KOPT-K1 (cell line): ENCODE measurements at regions not wholly inside any gene's neighbourhood (a gene's known extent, or its start where the extent isn't known, plus 50 kb on each side); places are given as distances from the start of the nearest gene placed in this dataset.

Experiments used
- H3K27ac ChIP-seq: fragments of 200-600 bp; sonication (generic); 2 replicates; pipeline ENCODE4 v1.5.1; 2016; ENCODE audit warnings: antibody characterized with exemption, mild to moderate bottlenecking, low read depth, low read length; ENCODE audit not compliant: poor library complexity, severe bottlenecking
- H3K36me3 ChIP-seq: fragments of 200-600 bp; sonication (generic); 2 replicates; pipeline ENCODE4 v1.5.1; 2017; ENCODE audit warnings: antibody characterized with exemption, mild to moderate bottlenecking, low read length, moderate library complexity; ENCODE audit not compliant: insufficient read depth
- H3K9me3 ChIP-seq: fragments of 200-600 bp; sonication (generic); 2 replicates; pipeline ENCODE4 v1.5.1; 2017; ENCODE audit warnings: antibody characterized with exemption, low read length, mild to moderate bottlenecking; ENCODE audit not compliant: insufficient read depth, poor library complexity, severe bottlenecking

DNA sequence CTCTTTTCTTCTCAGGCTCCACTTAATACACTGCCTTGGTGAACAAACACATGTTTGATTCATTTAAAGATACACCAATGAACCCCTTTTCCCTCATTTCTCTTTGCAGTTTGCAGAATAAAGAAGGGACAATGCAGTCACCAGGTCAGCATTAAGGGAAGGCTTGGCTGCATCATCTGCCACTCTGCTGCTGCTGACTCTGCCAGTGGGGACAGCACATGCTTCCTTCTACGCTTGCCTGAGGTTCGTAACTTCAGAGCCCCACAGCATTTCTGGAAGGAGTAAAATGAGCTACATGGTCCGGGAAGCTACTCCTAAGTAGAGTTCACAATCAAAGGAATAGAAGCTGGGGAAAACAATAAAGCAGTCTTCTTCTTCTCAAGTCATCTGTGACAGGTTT lies 178.9 kb upstream of the GATB start:
- H3K36me3 ChIP-seq: no peaks in the 10 kb centered on the region
- peak overlapping the region; percentile 55 for H3K27ac ChIP-seq
- peaks cover 20% of the 10 kb centered on the region for H3K9me3 ChIP-seq

DNA sequence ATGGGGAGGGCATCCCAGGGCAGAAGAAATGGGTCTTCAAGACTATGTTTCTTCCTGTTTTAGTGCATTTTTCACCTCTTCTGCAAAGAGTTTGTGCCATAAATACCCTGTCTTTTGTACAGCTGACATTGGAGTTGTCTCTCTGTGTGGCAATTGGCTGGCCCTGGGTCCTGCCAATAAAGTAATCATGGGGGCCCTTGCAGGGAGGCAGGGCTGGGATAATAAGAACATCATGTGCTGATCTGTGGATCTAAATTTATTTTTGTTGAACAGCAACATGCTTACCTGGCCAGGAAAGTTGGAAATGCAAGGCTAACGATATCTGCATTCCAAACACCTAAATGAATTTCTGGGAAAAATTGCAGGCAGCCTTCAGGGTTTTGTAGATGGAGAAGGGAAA lies 174.6 kb upstream of the GATB start:
- Histone ChIP-seq H3K36me3 (no peaks in the 10 kb centered on the region), H3K27ac (no peak overlapping the region), H3K9me3 (no peaks in the 10 kb centered on the region)

DNA sequence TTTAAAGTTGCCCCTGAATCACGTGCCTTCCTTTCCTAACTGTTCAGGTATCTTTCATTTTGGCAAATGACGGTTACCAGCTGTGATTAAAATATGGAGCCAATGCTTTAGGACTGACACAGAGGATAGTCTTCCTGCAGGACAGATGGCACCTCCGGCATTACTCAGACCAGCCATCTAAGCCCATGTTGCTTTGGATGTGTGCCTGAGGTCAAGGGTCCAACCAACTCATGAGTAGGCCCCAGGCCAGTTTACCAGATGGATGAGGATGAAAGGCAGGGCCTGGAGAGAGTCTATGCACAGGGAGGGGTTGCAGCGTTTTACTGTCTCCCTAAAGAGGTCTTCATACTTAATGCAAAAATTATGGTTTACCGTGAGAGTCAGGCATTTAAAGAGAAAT lies 174.0 kb upstream of the GATB start:
- no peak overlapping the region for H3K27ac ChIP-seq
- no peaks in the 10 kb centered on the region for H3K36me3 ChIP-seq
- H3K9me3 ChIP-seq: no peaks in the 10 kb centered on the region

DNA sequence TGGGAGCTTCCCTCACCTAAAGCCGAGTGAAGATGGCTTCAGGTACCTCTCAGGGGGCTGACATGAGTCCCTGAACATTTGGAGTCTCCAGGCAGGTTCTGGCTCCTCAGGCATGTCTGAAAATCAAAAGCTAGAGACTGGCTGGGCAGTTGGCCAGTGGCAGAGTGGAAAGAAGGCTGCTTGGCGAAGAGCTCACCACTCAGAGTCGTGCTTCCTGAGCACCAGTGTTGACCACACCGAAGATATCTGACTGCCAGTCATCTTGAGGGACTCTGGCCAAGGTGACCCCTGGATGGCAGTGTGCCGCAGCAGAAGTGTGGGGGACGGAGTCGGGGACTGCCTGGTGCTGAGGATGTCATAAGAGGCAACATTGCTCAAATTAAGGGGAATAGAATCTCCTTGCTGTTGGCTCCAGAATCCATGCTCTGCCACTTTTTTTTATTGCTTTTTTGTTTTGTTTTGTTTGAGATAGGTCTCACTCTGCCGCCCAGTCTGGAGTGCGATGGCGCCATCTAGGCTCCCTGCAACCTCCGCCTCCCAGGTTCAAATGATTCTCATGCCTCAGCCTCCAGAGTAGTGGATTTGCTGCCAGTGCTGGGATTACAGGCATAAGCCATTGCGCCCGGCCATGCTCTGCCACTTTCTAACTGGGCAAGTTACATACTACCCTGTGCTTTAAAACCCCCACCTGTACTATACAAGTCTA lies 172.5 kb upstream of the GATB start:
- Histone ChIP-seq H3K36me3 (no peaks in the 10 kb centered on the region), H3K9me3 (no peaks in the 10 kb centered on the region), H3K27ac (no peak overlapping the region)

DNA sequence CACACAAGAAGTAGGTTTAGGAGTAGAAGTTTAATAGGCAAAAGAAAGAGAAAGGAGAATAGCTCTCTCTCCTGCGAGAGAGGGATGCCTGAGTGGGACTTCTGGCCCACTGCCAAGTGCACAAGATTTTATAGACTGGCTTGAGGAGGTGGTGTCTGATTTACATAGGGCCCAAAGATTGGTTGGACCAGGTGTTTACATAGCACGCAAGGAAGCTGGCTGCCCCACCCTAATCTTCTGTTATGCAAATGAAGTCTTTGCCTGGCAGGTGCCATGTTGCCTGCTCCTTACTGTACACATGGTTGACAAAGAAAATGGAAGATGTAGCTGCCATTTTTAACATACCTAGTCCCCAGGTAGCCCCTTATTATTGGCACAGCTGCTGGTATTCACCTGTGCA lies 170.8 kb upstream of the GATB start:
- no peak overlapping the region for H3K27ac ChIP-seq
- no peaks in the 10 kb centered on the region for H3K36me3 ChIP-seq
- H3K9me3 ChIP-seq: no peaks in the 10 kb centered on the region

DNA sequence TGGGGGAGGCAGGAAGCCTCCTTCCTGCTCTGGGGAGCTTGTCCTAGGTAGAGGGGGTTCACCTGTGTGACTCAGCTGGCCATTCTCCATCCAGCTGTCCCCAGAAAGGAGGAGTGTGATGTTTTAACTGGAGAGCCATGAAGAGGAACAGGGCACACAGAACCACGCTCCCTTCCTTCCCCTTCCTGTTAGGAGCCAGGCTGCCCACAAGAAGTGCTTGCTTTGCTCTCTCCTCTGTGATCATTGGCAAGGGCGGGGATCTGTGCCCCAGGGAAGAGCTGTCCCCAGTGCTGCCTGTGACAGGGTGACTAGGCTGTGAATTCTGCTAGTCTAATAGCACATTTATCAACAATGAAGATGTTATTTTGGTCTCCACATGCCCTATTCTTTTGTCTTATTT lies 169.6 kb upstream of the GATB start:
- Histone ChIP-seq H3K27ac (no peak overlapping the region), H3K36me3 (no peaks in the 10 kb centered on the region), H3K9me3 (no peaks in the 10 kb centered on the region)

DNA sequence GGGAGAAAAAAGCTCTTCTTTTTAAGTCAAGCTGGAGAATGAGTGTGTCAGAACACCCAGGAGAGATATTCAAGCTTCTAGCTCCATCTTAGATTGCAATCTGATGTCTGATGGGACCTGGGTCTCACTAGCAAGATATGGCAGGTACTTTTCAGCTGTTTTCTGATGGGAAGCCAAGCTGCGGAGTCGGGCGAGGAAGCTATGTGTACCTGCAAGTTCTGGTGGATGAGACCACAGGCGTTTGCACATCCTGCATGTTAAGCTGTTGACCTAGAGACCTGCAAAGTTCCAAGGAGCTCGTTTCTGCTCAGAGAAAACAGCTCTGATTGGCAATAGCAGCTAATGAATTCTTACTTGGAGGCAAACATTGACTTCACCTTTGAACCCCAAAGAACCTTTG lies 167.3 kb upstream of the GATB start:
- Histone ChIP-seq H3K27ac (no peak overlapping the region), H3K36me3 (no peaks in the 10 kb centered on the region), H3K9me3 (no peaks in the 10 kb centered on the region)

DNA sequence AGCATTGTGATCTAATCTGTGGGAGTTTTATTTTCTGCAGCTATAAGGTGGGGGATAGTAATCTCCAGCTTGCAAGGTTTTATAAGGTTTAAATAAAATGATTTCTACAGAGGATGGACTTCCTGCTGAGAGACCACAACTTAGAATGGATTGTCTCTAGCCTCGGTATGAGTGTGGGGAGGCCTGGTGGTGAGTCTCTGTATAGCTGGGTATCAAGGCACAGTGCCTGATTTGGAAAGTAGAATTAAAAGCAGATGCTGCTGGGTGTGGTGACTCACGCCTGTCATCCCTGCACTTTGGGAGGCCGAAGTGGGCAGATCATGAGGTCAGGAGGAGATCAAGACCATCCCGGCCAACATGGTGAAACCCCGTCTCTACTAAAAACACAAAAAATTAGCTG lies 162.0 kb upstream of the GATB start:
- Histone ChIP-seq H3K27ac (no peak overlapping the region), H3K36me3 (no peaks in the 10 kb centered on the region)

DNA sequence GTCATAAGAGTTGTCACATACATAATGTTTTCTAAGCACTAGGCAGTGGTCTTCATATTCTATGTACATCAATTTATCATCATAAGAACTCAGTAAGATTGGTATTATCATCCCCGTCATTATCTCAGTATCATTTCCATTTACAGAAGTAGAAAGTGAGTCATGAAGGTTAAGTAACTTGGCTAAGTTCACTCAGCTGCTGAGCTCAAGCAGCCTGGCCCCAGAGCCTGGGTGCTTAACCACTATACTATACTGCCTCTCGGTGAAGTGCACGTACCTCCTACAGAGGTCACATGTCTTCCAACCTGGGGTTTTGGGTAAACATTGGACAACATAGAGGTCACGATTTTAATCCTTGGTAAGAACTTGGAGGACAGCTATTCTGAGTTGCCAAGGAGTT lies 161.5 kb upstream of the GATB start:
- no peaks in the 10 kb centered on the region for H3K36me3 ChIP-seq
- H3K27ac ChIP-seq: no peak overlapping the region
- H3K9me3 ChIP-seq: no peaks in the 10 kb centered on the region

More for the DNA sequence above, 162.0 kb upstream of the GATB start:
- no peaks in the 10 kb centered on the region for H3K9me3 ChIP-seq

DNA sequence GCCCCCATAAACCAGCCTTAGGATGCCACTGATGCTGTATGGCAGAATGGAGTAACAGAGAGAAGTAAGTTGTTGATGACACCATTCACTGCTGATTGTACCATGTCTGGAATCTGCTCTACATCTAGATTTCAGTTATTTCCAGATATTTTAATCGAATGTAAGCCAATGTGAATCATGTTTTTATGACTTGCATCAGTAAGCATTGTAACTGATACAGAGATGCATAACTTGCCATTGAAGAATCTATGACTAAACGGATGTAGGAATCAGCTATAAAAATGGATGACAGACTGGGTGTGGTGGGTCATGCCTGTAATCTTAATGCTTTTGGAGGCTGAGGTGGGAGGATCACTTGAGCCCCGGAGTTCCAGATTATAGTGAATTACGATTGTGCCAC lies 161.0 kb upstream of the GATB start:
- Histone ChIP-seq H3K9me3 (no peaks in the 10 kb centered on the region), H3K27ac (no peak overlapping the region)

DNA sequence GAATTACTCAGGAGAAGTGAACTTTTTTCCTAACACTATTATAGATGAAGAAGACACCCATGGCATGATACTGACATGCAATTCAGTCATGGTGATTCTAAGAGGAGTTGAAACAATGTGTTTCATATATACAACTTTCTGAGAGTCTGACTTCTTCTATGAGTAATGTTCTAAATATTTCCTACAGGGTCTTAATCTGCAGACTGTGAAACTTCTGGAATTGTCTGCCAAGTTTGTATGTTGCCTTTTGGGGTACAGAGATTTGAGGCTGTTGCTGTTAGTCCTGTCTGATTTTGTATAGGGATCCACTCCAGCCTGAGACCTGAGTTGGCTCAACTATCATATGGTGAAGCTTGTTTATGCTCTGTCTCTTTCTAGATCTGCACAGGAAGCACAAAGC lies 160.6 kb upstream of the GATB start:
- Histone ChIP-seq H3K36me3 (no peaks in the 10 kb centered on the region), H3K9me3 (no peaks in the 10 kb centered on the region), H3K27ac (no peak overlapping the region)

More for the DNA sequence above, 161.0 kb upstream of the GATB start:
- no peaks in the 10 kb centered on the region for H3K36me3 ChIP-seq

DNA sequence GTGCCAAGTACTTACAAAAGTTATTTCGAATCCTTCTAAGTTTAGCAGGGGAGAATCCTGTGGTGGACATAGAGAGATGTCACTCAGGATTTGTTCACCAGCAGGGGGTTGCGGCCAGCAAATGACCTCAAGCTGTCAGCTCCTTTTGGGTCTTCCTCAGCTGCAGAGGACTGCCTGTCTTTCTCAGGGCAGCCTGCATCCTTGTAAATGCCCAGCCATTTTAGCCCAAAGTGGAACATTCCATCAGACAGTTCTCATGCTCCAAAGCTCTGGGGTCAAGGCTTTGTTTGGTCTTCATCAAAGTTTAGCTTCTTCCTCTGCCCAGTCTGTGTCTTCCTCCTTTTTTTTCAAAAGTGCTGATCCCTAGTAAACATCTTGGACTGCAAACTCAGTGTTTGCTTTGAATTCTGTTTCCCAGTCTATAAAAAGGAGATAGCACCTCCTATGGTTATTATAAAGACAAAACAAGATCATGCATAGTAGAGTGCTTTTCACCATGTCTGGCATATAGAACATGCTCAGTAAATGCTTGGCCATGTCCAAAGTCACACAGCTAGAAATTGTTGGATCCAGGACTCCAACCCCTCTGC lies 156.4 kb upstream of the GATB start:
- no peak overlapping the region for H3K27ac ChIP-seq
- peaks cover 4% of the 10 kb centered on the region for H3K9me3 ChIP-seq
- H3K36me3 ChIP-seq: no peaks in the 10 kb centered on the region

DNA sequence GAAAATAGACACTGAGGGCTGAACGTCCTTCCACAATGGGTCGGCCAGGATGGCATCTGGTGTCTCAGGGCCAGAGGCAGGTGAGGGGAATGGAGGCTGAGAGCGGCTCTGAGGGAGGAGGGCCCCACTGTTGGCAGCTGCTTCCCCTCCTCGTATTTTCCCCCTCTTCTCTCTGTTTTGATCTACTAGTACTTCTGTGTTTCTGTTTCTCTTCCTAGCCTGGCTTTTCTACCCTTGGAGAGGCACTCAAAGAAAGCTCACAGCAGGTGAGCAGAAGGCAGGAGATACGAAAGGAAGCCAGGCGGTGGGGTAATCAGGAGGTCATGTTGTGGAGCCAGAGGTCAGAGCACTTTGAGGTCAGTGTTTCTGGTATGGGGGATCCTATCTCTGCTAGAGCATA lies 151.8 kb upstream of the GATB start:
- H3K27ac ChIP-seq: peak overlapping the region; percentile 29
- peaks cover 4% of the 10 kb centered on the region for H3K9me3 ChIP-seq
- H3K36me3 ChIP-seq: no peaks in the 10 kb centered on the region

DNA sequence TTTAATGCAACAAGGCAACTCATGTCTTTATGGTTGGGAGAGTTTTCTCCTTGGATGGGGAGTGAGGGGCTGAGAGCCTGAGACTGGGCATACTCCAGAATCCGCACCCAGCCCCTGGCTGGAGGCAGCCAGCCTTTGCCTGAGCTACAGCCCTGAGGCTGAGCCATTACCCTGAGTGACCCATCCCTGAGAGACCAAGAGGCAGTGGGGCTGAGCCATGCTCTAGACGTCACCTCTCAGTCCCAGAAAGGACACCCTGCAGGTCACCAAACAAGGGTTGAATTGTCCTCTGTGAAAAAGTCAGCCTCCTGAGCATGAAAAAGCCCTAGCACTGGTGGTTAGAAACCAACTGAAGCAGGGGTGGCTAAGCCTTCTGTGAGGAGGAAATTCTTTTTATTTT lies 151.2 kb upstream of the GATB start:
- H3K27ac ChIP-seq: peak overlapping the region; percentile 29

DNA sequence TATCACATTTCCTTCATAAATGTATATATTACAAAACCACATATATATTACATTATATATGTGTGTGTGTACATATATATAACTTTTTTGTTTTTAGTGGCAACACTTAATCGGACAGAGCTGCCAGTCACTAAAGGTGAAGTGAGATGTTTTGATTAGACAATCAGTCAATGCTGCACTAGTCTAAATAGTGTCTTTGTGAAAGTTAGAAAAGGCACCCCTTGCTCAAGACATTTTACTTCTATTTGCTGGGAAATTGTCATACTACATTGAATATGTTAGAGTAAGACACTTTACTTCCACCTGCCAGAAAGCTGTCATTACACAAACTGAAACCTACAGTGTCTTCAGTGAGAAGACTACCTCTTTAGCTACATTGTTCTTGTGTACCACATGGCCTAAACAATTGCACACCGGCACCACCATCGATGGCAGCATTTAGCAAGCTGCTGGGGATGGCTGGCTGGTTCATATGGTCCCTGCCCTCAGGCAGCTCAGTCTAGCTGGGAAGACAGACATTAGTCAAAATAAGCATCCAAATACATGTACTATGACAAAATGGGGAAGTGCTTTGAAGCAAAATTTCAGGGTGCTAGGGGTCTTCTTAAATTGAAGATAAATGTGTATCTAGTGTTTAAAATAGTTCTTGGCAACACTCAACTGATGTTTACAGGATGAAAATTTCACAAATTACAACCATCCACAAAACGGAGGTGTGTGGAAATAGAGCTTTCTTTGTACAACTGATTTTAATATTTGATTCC lies 148.1 kb upstream of the GATB start:
- Histone ChIP-seq H3K9me3 (peaks cover 5% of the 10 kb centered on the region), H3K36me3 (no peaks in the 10 kb centered on the region), H3K27ac (no peak overlapping the region)

More for the DNA sequence above, 151.2 kb upstream of the GATB start:
- H3K36me3 ChIP-seq: no peaks in the 10 kb centered on the region
- H3K9me3 ChIP-seq: peaks cover 4% of the 10 kb centered on the region
